WTC11 (cell line): ENCODE measurements at regions not wholly inside any gene's neighbourhood (a gene's known extent, or its start where the extent isn't known, plus 50 kb on each side); places are given as distances from the start of the nearest gene placed in this dataset.

ENCODE experiments used
- ATAC-seq: fragments of 200-7000 bp; cut with Tn5 transposase; 2 replicates; pipeline ENCODE4 v1.10.0; 2021; ENCODE audit warnings: mild to moderate bottlenecking, moderate library complexity
- CTCF ChIA-PET: fragments of 300-600 bp; sonication (Branson Sonifier 250); formaldehyde crosslinking; loops from one replicate; lab custom pipeline; 2021; ENCODE audit warnings: antibody characterized with exemption; lab: Charles Lee
- POLR2A ChIA-PET: fragments of 350-600 bp; sonication (Branson Sonifier 250); formaldehyde crosslinking; loops from one replicate; lab custom pipeline; 2021; ENCODE audit warnings: antibody characterized with exemption; lab: Charles Lee
- DNase-seq: peaks from one replicate; pipeline ENCODE4 v3.0.0; 2021; ENCODE audit warnings: low spot score
- H3K27ac Mint-ChIP-seq: 2 replicates; pipeline ENCODE4 v1.8.0; 2021; ENCODE audit warnings: mixed read lengths
- H3K27me3 Mint-ChIP-seq: 2 replicates; pipeline ENCODE4 v1.8.0; 2021; ENCODE audit warnings: low read depth, mild to moderate bottlenecking, moderate library complexity, mixed read lengths
- H3K36me3 Mint-ChIP-seq: 2 replicates; pipeline ENCODE4 v1.8.0; 2021; ENCODE audit warnings: mixed read lengths
- H3K4me1 Mint-ChIP-seq: 2 replicates; pipeline ENCODE4 v1.8.0; 2022; ENCODE audit warnings: mixed read lengths
- H3K4me3 Mint-ChIP-seq: 2 replicates; pipeline ENCODE4 v1.8.0; 2021; ENCODE audit warnings: mild to moderate bottlenecking, moderate library complexity, mixed read lengths
- H3K9me3 Mint-ChIP-seq: 2 replicates; pipeline ENCODE4 v1.8.0; 2021; ENCODE audit warnings: mixed read lengths
- CBFB ChIP-seq: sonication (generic); formaldehyde crosslinking; IDR thresholded peaks from 2 replicates; pipeline ENCODE4 v1.8.1; 2022; ENCODE audit warnings: mild to moderate bottlenecking, low read depth, missing genetic modification reagents
- CREB1 ChIP-seq: sonication (generic); formaldehyde crosslinking; IDR thresholded peaks from 2 replicates; pipeline ENCODE4 v1.8.0; 2023; ENCODE audit warnings: mild to moderate bottlenecking, missing genetic modification reagents
- EMX1 ChIP-seq: fragments of 250-450 bp; sonication (Bioruptor Pico); IDR thresholded peaks from 2 replicates; pipeline ENCODE4 v1.8.0; 2021; ENCODE audit warnings: mild to moderate bottlenecking
- ETV6 ChIP-seq: sonication (generic); formaldehyde crosslinking; IDR thresholded peaks from 2 replicates; pipeline ENCODE4 v1.8.1; 2022; ENCODE audit warnings: mild to moderate bottlenecking, missing genetic modification reagents
- FOXJ3 ChIP-seq: sonication (generic); formaldehyde crosslinking; IDR thresholded peaks from 2 replicates; pipeline ENCODE4 v1.9.0; 2021; ENCODE audit warnings: missing genetic modification reagents, mild to moderate bottlenecking, borderline replicate concordance
- FOXP1 ChIP-seq: sonication (generic); formaldehyde crosslinking; IDR thresholded peaks from 2 replicates; pipeline ENCODE4 v1.8.0; 2022; ENCODE audit warnings: missing genetic modification reagents, mild to moderate bottlenecking, moderate library complexity, borderline replicate concordance
- GRHL2 ChIP-seq: fragments of 250-450 bp; sonication (Bioruptor Pico); IDR thresholded peaks from 2 replicates; pipeline ENCODE4 v1.8.0; 2022; ENCODE audit warnings: mild to moderate bottlenecking, moderate library complexity; ENCODE audit not compliant: insufficient replicate concordance, severe bottlenecking
- IRF2 ChIP-seq: sonication (generic); formaldehyde crosslinking; IDR thresholded peaks from 2 replicates; pipeline ENCODE4 v1.8.0; 2022; ENCODE audit warnings: low read depth, missing genetic modification reagents, borderline replicate concordance
- JAZF1 ChIP-seq: fragments of 250-450 bp; sonication (Bioruptor Pico); IDR thresholded peaks from 2 replicates; pipeline ENCODE4 v1.9.0; 2021; ENCODE audit warnings: moderate library complexity, mild to moderate bottlenecking, inconsistent platforms
- KAT7 ChIP-seq: sonication (generic); formaldehyde crosslinking; IDR thresholded peaks from 2 replicates; pipeline ENCODE4 v1.8.1; 2023; ENCODE audit warnings: missing genetic modification reagents, mild to moderate bottlenecking, borderline replicate concordance
- NFE2L1 ChIP-seq: sonication (generic); formaldehyde crosslinking; IDR thresholded peaks from 2 replicates; pipeline ENCODE4 v1.8.1; 2023; ENCODE audit warnings: missing genetic modification reagents
- NR2C2 ChIP-seq: sonication (generic); formaldehyde crosslinking; IDR thresholded peaks from 2 replicates; pipeline ENCODE4 v1.8.0; 2022; ENCODE audit warnings: mild to moderate bottlenecking, missing genetic modification reagents
- ZBTB21 ChIP-seq: sonication (generic); formaldehyde crosslinking; IDR thresholded peaks from 2 replicates; pipeline ENCODE4 v1.8.1; 2023; ENCODE audit warnings: mild to moderate bottlenecking, missing genetic modification reagents, borderline replicate concordance
- ZNF671 ChIP-seq: fragments of 250-450 bp; sonication (Bioruptor Pico); IDR thresholded peaks from 2 replicates; pipeline ENCODE4 v1.8.0; 2021; ENCODE audit warnings: mild to moderate bottlenecking
- TF ChIP-seq, protein P1 (sequence below): sonication (generic); formaldehyde crosslinking; IDR thresholded peaks from 2 replicates; pipeline ENCODE4 v1.8.1; 2023; ENCODE audit warnings: mild to moderate bottlenecking, missing genetic modification reagents, moderate library complexity
- TF ChIP-seq, protein P2 (sequence below): fragments of 250-450 bp; sonication (Bioruptor Pico); IDR thresholded peaks from 2 replicates; pipeline ENCODE4 v2.1.2; 2022; ENCODE audit warnings: mild to moderate bottlenecking, moderate library complexity
- TF ChIP-seq, protein P3 (sequence below): sonication (generic); formaldehyde crosslinking; IDR thresholded peaks from 2 replicates; pipeline ENCODE4 v1.8.0; 2023; ENCODE audit warnings: missing genetic modification reagents, mild to moderate bottlenecking, borderline replicate concordance
- TF ChIP-seq, protein P4 (sequence below): fragments of 250-450 bp; sonication (Bioruptor Pico); IDR thresholded peaks from 2 replicates; pipeline ENCODE4 v1.9.0; 2021; ENCODE audit warnings: mild to moderate bottlenecking
- TF ChIP-seq, protein P5 (sequence below): sonication (generic); formaldehyde crosslinking; IDR thresholded peaks from 2 replicates; pipeline ENCODE4 v1.8.0; 2022; ENCODE audit warnings: mild to moderate bottlenecking, missing genetic modification reagents

DNA sequence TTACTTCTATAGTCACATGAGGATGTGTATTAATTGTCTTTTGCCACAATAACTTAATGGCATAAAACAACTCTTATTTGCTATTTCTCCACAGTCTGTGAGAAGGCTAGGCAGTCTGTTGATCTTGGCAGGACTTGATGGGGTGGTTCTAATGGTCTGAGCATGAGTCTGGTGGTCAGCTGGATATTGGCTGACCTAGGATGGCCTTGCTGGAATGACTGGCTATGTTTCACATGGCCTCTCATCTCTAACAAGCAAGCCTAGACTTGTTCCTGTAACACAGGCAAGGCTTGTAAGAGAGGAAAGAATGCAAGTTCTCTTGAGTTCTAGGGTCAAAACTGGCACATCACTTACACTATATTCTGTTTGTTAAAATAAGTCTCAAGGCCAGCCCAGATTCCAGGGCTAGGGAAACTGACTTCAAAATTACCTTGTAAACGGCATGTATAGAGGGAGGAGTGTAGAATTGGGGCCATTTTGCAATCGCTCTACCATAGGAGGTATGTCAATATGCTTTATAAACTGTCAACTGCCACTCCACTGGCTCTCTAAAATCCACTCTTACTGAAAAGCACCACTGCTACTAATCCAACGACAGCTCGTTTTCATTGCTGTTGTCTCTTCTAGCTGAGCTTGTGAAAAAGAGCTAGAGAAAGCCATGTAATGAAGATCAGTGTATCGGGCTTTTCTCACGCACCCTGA is 325.0 kb upstream of the PKDCC start:
- H3K4me3 Mint-ChIP-seq: no peak overlapping the region
- no peaks in the 10 kb centered on the region for H3K9me3 Mint-ChIP-seq
- H3K27ac Mint-ChIP-seq: no peak overlapping the region
- H3K27me3 Mint-ChIP-seq: no peaks in the 10 kb centered on the region
- POLR2A ChIA-PET: no interaction called here
- ATAC-seq (no peak), DNase-seq (no peak)
- TF ChIP-seq, protein P1, sequence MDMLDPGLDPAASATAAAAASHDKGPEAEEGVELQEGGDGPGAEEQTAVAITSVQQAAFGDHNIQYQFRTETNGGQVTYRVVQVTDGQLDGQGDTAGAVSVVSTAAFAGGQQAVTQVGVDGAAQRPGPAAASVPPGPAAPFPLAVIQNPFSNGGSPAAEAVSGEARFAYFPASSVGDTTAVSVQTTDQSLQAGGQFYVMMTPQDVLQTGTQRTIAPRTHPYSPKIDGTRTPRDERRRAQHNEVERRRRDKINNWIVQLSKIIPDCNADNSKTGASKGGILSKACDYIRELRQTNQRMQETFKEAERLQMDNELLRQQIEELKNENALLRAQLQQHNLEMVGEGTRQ (CRISPR knock-in tag): no peak
- TF ChIP-seq, protein P2, sequence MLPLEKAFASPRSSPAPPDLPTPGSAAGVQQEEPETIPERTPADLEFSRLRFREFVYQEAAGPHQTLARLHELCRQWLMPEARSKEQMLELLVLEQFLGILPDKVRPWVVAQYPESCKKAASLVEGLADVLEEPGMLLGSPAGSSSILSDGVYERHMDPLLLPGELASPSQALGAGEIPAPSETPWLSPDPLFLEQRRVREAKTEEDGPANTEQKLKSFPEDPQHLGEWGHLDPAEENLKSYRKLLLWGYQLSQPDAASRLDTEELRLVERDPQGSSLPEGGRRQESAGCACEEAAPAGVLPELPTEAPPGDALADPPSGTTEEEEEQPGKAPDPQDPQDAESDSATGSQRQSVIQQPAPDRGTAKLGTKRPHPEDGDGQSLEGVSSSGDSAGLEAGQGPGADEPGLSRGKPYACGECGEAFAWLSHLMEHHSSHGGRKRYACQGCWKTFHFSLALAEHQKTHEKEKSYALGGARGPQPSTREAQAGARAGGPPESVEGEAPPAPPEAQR (CRISPR knock-in tag): no peak
- no peak for TF ChIP-seq JAZF1 (CRISPR knock-in tag)
- TF ChIP-seq FOXP1: no peak
- TF ChIP-seq, protein P3, sequence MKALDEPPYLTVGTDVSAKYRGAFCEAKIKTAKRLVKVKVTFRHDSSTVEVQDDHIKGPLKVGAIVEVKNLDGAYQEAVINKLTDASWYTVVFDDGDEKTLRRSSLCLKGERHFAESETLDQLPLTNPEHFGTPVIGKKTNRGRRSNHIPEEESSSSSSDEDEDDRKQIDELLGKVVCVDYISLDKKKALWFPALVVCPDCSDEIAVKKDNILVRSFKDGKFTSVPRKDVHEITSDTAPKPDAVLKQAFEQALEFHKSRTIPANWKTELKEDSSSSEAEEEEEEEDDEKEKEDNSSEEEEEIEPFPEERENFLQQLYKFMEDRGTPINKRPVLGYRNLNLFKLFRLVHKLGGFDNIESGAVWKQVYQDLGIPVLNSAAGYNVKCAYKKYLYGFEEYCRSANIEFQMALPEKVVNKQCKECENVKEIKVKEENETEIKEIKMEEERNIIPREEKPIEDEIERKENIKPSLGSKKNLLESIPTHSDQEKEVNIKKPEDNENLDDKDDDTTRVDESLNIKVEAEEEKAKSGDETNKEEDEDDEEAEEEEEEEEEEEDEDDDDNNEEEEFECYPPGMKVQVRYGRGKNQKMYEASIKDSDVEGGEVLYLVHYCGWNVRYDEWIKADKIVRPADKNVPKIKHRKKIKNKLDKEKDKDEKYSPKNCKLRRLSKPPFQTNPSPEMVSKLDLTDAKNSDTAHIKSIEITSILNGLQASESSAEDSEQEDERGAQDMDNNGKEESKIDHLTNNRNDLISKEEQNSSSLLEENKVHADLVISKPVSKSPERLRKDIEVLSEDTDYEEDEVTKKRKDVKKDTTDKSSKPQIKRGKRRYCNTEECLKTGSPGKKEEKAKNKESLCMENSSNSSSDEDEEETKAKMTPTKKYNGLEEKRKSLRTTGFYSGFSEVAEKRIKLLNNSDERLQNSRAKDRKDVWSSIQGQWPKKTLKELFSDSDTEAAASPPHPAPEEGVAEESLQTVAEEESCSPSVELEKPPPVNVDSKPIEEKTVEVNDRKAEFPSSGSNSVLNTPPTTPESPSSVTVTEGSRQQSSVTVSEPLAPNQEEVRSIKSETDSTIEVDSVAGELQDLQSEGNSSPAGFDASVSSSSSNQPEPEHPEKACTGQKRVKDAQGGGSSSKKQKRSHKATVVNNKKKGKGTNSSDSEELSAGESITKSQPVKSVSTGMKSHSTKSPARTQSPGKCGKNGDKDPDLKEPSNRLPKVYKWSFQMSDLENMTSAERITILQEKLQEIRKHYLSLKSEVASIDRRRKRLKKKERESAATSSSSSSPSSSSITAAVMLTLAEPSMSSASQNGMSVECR: no peak
- TF ChIP-seq IRF2 (CRISPR knock-in tag): no peak
- TF ChIP-seq, protein P4, sequence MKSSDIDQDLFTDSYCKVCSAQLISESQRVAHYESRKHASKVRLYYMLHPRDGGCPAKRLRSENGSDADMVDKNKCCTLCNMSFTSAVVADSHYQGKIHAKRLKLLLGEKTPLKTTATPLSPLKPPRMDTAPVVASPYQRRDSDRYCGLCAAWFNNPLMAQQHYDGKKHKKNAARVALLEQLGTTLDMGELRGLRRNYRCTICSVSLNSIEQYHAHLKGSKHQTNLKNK (CRISPR knock-in tag): no peak
- no peak for TF ChIP-seq ETV6 (CRISPR knock-in tag)
- TF ChIP-seq GRHL2 (CRISPR knock-in tag): no peak
- no peak for TF ChIP-seq FOXJ3 (CRISPR knock-in tag)
- no peak for TF ChIP-seq ZNF671
- no peak for TF ChIP-seq NR2C2 (CRISPR knock-in tag)
- TF ChIP-seq CBFB: no peak
- no peak for TF ChIP-seq NFE2L1 (CRISPR knock-in tag)
- TF ChIP-seq KAT7 (CRISPR knock-in tag): no peak
- TF ChIP-seq EMX1 (CRISPR knock-in tag): no peak
- TF ChIP-seq, protein P5, sequence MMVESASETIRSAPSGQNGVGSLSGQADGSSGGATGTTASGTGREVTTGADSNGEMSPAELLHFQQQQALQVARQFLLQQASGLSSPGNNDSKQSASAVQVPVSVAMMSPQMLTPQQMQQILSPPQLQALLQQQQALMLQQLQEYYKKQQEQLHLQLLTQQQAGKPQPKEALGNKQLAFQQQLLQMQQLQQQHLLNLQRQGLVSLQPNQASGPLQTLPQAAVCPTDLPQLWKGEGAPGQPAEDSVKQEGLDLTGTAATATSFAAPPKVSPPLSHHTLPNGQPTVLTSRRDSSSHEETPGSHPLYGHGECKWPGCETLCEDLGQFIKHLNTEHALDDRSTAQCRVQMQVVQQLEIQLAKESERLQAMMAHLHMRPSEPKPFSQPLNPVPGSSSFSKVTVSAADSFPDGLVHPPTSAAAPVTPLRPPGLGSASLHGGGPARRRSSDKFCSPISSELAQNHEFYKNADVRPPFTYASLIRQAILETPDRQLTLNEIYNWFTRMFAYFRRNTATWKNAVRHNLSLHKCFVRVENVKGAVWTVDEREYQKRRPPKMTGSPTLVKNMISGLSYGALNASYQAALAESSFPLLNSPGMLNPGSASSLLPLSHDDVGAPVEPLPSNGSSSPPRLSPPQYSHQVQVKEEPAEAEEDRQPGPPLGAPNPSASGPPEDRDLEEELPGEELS: no peak
- TF ChIP-seq CREB1 (CRISPR knock-in tag): no peak
- TF ChIP-seq ZBTB21: no peak
- peaks cover 20% of the 10 kb centered on the region for H3K4me1 Mint-ChIP-seq
- CTCF ChIA-PET: interaction anchor here (1.2 kb wide), 1 partner anchor 20 kb away, joined by 3 read pairs; no protein-coding TSS in a partner anchor
- no peaks in the 10 kb centered on the region for H3K36me3 Mint-ChIP-seq
